WTC11 (cell line): ENCODE measurements at regions not wholly inside any gene's neighbourhood (a gene's known extent, or its start where the extent isn't known, plus 50 kb on each side); places are given as distances from the start of the nearest gene placed in this dataset.

Source experiments
- ATAC-seq: fragments of 200-7000 bp; cut with Tn5 transposase; 2 replicates; pipeline ENCODE4 v1.10.0; 2021; ENCODE audit warnings: mild to moderate bottlenecking, moderate library complexity
- CTCF ChIA-PET: fragments of 300-600 bp; sonication (Branson Sonifier 250); formaldehyde crosslinking; loops from one replicate; lab custom pipeline; 2021; ENCODE audit warnings: antibody characterized with exemption; lab: Charles Lee
- POLR2A ChIA-PET: fragments of 350-600 bp; sonication (Branson Sonifier 250); formaldehyde crosslinking; loops from one replicate; lab custom pipeline; 2021; ENCODE audit warnings: antibody characterized with exemption; lab: Charles Lee
- DNase-seq: peaks from one replicate; pipeline ENCODE4 v3.0.0; 2021; ENCODE audit warnings: low spot score
- H3K27ac Mint-ChIP-seq: 2 replicates; pipeline ENCODE4 v1.8.0; 2021; ENCODE audit warnings: mixed read lengths
- H3K27me3 Mint-ChIP-seq: 2 replicates; pipeline ENCODE4 v1.8.0; 2021; ENCODE audit warnings: low read depth, mild to moderate bottlenecking, moderate library complexity, mixed read lengths
- H3K36me3 Mint-ChIP-seq: 2 replicates; pipeline ENCODE4 v1.8.0; 2021; ENCODE audit warnings: mixed read lengths
- H3K4me1 Mint-ChIP-seq: 2 replicates; pipeline ENCODE4 v1.8.0; 2022; ENCODE audit warnings: mixed read lengths
- H3K4me3 Mint-ChIP-seq: 2 replicates; pipeline ENCODE4 v1.8.0; 2021; ENCODE audit warnings: mild to moderate bottlenecking, moderate library complexity, mixed read lengths
- H3K9me3 Mint-ChIP-seq: 2 replicates; pipeline ENCODE4 v1.8.0; 2021; ENCODE audit warnings: mixed read lengths
- ARID4B ChIP-seq: sonication (generic); formaldehyde crosslinking; IDR thresholded peaks from 2 replicates; pipeline ENCODE4 v1.8.0; 2023; ENCODE audit warnings: missing genetic modification reagents, mild to moderate bottlenecking, borderline replicate concordance
- CREB1 ChIP-seq: sonication (generic); formaldehyde crosslinking; IDR thresholded peaks from 2 replicates; pipeline ENCODE4 v1.8.0; 2023; ENCODE audit warnings: mild to moderate bottlenecking, missing genetic modification reagents
- E2F4 ChIP-seq: sonication (generic); formaldehyde crosslinking; IDR thresholded peaks from 2 replicates; pipeline ENCODE4 v1.8.1; 2022; ENCODE audit warnings: low read depth, mild to moderate bottlenecking, moderate library complexity, missing genetic modification reagents, borderline replicate concordance
- FOXJ3 ChIP-seq: sonication (generic); formaldehyde crosslinking; IDR thresholded peaks from 2 replicates; pipeline ENCODE4 v1.9.0; 2021; ENCODE audit warnings: missing genetic modification reagents, mild to moderate bottlenecking, borderline replicate concordance
- GTF2I ChIP-seq: fragments of 250-450 bp; sonication (Bioruptor Pico); conservative IDR thresholded peaks from 2 replicates; pipeline ENCODE4 v1.4.0; 2021; ENCODE audit warnings: mild to moderate bottlenecking
- KAT7 ChIP-seq: sonication (generic); formaldehyde crosslinking; IDR thresholded peaks from 2 replicates; pipeline ENCODE4 v1.8.1; 2023; ENCODE audit warnings: missing genetic modification reagents, mild to moderate bottlenecking, borderline replicate concordance
- MAX ChIP-seq: sonication (generic); formaldehyde crosslinking; IDR thresholded peaks from 2 replicates; pipeline ENCODE4 v1.8.0; 2022; ENCODE audit warnings: mild to moderate bottlenecking, missing genetic modification reagents
- NFE2L1 ChIP-seq: sonication (generic); formaldehyde crosslinking; IDR thresholded peaks from 2 replicates; pipeline ENCODE4 v1.8.1; 2023; ENCODE audit warnings: missing genetic modification reagents
- NR1H2 ChIP-seq: sonication (generic); formaldehyde crosslinking; IDR thresholded peaks from 2 replicates; pipeline ENCODE4 v1.9.0; 2021; ENCODE audit warnings: mild to moderate bottlenecking, moderate library complexity, missing genetic modification reagents
- STAT6 ChIP-seq: sonication (generic); formaldehyde crosslinking; conservative IDR thresholded peaks from 2 replicates; pipeline ENCODE4 v1.8.1; 2023; ENCODE audit warnings: mild to moderate bottlenecking, low read depth, missing genetic modification reagents, moderate library complexity
- TP53 ChIP-seq: sonication (generic); formaldehyde crosslinking; IDR thresholded peaks from 2 replicates; pipeline ENCODE4 v1.8.1; 2023; ENCODE audit warnings: mild to moderate bottlenecking, missing genetic modification reagents
- ZBTB21 ChIP-seq: sonication (generic); formaldehyde crosslinking; IDR thresholded peaks from 2 replicates; pipeline ENCODE4 v1.8.1; 2023; ENCODE audit warnings: mild to moderate bottlenecking, missing genetic modification reagents, borderline replicate concordance
- ZNF121 ChIP-seq: sonication (generic); formaldehyde crosslinking; IDR thresholded peaks from 2 replicates; pipeline ENCODE4 v1.8.0; 2023; ENCODE audit warnings: missing genetic modification reagents
- ZNF281 ChIP-seq: sonication (generic); formaldehyde crosslinking; IDR thresholded peaks from 2 replicates; pipeline ENCODE4 v1.8.0; 2023; ENCODE audit warnings: mild to moderate bottlenecking, missing genetic modification reagents
- ZNF425 ChIP-seq: fragments of 250-450 bp; sonication (Bioruptor Pico); conservative IDR thresholded peaks from 2 replicates; pipeline ENCODE4 v1.9.0; 2021; ENCODE audit warnings: mild to moderate bottlenecking

- TF ChIP-seq ARID4B (CRISPR knock-in tag) (no peak), NR1H2 (no peak), CREB1 (CRISPR knock-in tag) (no peak), NFE2L1 (CRISPR knock-in tag) (no peak), ZNF425 (CRISPR knock-in tag) (no peak)
Measured at GRCh38 chr1:8115769-8116167, 89.7 kb upstream of the ERRFI1 start (continued).

- Mint-ChIP-seq H3K4me3 (no peak overlapping the region), H3K36me3 (no peaks in the 10 kb centered on the region)
- no peak for TF ChIP-seq ZBTB21 (CRISPR knock-in tag)
- TF ChIP-seq ZNF121 (CRISPR knock-in tag): peak; percentile 91
- TF ChIP-seq, all 79 proteins: peak for 1
- DNase-seq: no peak
- H3K27me3 Mint-ChIP-seq: no peaks in the 10 kb centered on the region; the same call in 1 of the 2 replicates
- ATAC-seq: no peak
- CTCF ChIA-PET: interaction anchor here (0.6 to 0.8 kb wide), 3 partner anchors 49 to 295 kb away, joined by 3 to 4 read pairs (median 3); no protein-coding TSS in a partner anchor
- H3K4me1 Mint-ChIP-seq: peaks cover 22% of the 10 kb centered on the region
- POLR2A ChIA-PET: no interaction called here
- H3K9me3 Mint-ChIP-seq: peaks cover 5% of the 10 kb centered on the region; the same call in 1 of the 2 replicates
- no peak overlapping the region for H3K27ac Mint-ChIP-seq
Measured at GRCh38 chr1:8115031-8115768, 89.1 kb upstream of the ERRFI1 start.

- no peak overlapping the region for H3K4me3 Mint-ChIP-seq
- POLR2A ChIA-PET: no interaction called here
- peak; percentile 39; the same call in 1 of the 2 replicates for ATAC-seq
- H3K27me3 Mint-ChIP-seq: no peaks in the 10 kb centered on the region
- DNase-seq: no peak
- H3K27ac Mint-ChIP-seq: peak overlapping the region; percentile 55; the same call in 1 of the 2 replicates
- peaks cover 22% of the 10 kb centered on the region for H3K4me1 Mint-ChIP-seq
- CTCF ChIA-PET: interaction anchor here (1.2 to 1.6 kb wide), 2 partner anchors 99 to 201 kb away, joined by 4 read pairs; no protein-coding TSS in a partner anchor
- H3K36me3 Mint-ChIP-seq: no peaks in the 10 kb centered on the region
- TF ChIP-seq STAT6 (CRISPR knock-in tag) (no peak), TP53 (CRISPR knock-in tag) (no peak), MAX (CRISPR knock-in tag) (no peak), ZNF281 (CRISPR knock-in tag) (no peak), FOXJ3 (CRISPR knock-in tag) (no peak), KAT7 (no peak), E2F4 (CRISPR knock-in tag) (no peak), GTF2I (CRISPR knock-in tag) (no peak)
- H3K9me3 Mint-ChIP-seq: peaks cover 10% of the 10 kb centered on the region; the same call in 1 of the 2 replicates
Measured at GRCh38 chr1:8113262-8114220, 87.4 kb upstream of the ERRFI1 start.
